GM18507 (cell line): ENCODE measurements at regions not wholly inside any gene's neighbourhood (a gene's known extent, or its start where the extent isn't known, plus 50 kb on each side); places are given as distances from the start of the nearest gene placed in this dataset.
"Not testable (repeated sequence)": the region's sequence is repeated elsewhere in the genome, so short reads cannot be mapped to it uniquely, and the experiment has no call there.

ENCODE experiments used
- DNase-seq: peaks from one replicate; pipeline ENCODE4 v3.0.0; 2011; ENCODE audit warnings: low read depth; ENCODE audit not compliant: insufficient read length; ENCODE audit errors: extremely low spot score
- FAIRE-seq: peaks from 2 replicates; lab custom pipeline; 2011; peaks lifted over from hg19 to GRCh38; lab: Jason Lieb, UNC

DNA sequence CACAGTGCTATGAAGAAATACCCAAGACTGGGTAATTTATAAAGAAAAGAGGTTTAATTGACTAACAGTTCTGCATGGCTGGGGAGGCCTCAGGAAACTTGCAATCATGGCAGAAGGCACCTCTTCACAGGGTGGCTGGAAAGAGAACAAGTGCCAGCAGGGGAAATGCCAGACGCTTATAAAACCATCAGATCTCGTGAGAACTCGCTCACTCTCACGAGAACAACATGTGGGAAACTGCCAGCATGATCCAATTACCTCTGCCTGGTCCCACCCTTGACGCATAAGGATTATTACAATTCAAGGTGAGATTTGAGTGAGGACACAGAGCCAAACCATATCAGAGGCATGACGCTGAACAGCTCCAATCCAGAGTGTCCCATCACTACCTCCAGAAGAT is 73.7 kb upstream of the RPL38 start:
- DNase-seq, FAIRE-seq: not testable (repeated sequence)

DNA sequence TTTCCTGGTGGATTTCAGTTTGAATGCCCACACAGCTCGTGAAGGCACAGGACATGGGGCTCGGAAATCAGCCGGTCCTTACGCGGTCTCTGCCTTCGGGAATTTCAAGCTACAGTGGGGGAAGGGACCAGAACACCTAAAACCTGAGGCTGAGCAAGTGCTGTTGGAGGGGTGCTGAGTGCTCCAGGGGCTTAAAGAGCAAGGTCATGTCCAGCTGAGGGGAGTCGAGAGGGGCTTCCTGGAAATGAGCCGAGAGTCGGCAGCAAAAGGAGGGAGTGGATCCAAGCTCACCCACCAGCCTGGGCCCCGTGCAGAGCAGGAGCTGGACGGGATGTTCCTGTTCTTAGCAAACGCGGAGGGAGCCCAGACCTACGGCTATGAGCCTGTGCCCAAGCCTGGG is 73.2 kb upstream of the RPL38 start:
- FAIRE-seq: no peak

DNA sequence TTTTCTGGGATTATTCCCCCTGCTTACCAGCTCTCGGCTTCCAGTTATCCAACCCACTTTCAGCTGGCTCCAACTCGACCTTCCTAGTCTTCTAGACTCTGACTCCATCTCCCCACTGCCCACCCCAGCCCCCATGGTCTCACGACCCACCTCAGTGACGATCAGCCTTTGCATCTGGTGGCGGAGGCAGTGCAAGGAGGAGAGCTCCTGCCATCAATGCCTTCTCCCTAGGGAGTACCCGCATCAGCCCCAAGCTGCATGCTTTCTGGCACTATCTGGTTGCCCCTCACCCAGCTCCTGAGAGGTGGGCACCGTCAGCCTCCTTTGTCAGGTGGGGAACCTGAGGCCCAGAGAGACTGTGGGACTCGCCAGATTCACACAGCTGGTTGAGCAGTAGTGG is 72.6 kb upstream of the RPL38 start:
- DNase-seq (no peak), FAIRE-seq (no peak)

More for the DNA sequence above, 73.2 kb upstream of the RPL38 start:
- no peak for DNase-seq

DNA sequence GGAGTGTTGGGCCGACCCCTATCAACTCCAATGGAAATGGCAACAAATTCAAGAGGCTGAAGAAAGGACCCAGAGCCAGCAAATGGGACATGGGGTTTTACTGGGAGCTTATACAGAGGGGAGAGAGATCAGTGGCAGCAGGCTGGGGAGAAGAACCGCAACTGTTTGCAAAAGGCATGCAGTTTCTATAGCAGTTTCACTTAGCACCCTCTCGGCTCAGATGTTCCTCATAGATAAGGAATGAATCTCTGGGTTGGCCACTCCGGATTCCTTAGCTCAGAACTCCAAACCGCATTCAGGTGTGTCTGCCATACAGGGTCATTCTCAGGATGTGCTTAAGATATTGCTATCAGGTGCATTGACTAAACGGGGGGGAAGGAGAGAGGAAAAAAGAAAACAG is 71.1 kb upstream of the RPL38 start:
- FAIRE-seq: no peak
- no peak for DNase-seq

DNA sequence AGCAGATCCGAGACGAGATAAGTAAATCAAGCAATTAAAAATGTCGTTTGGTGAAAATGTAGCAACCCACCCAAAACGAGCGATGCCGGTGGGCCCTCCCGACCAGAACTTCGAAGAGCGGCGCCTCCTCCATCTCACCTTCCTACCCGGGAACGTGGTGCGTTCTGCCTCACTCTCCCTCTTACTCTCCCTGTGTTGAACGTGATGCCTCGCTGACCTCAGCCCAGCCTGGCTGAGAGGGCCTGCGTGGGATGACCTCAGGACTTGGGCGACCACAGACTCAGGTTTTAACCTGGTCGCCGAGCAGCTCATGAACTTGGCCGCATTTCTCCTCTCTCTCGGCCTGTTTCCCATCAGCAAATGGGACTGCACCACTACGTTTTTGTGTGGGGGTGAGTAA is 69.7 kb upstream of the RPL38 start:
- no peak for DNase-seq
- FAIRE-seq: no peak

DNA sequence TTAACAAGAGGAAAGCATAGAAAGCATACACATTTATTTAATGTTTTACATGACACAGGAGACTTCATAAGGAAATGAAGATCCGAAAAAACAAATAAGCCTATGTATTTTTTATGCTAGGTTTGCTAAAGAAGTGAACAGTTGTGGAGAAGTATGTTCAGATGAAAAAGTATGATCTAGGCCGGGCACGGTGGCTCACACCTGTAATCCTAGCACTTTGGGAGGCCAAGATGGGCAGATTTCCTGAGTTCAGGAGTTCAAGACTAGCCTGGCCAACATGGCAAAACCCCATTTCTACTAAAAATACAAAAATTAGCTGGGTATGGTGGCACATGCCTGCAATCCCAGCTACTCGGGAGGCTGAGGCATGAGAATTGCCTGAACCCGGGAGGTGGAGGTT is 69.2 kb upstream of the RPL38 start:
- DNase-seq, FAIRE-seq: not testable (repeated sequence)

DNA sequence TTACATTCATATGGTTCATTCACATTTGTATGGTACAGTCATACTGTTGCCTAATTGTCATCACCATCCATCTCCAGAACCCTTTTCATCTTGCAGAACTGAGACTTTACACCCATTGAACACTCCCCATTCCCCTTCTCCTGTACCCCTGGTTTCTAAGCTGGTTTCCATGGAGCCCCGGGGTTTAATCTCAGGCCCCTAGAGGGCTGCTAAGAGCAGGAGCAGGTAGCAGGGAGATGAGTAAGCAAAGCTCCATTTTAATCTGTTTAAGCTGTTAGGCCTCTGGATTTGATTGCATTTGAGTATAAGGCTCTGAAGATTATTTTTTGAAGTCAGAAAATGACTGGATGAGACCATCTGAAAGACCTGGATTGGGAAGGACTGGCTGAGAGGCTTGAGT is 68.5 kb upstream of the RPL38 start:
- no peak for DNase-seq
- FAIRE-seq: no peak

DNA sequence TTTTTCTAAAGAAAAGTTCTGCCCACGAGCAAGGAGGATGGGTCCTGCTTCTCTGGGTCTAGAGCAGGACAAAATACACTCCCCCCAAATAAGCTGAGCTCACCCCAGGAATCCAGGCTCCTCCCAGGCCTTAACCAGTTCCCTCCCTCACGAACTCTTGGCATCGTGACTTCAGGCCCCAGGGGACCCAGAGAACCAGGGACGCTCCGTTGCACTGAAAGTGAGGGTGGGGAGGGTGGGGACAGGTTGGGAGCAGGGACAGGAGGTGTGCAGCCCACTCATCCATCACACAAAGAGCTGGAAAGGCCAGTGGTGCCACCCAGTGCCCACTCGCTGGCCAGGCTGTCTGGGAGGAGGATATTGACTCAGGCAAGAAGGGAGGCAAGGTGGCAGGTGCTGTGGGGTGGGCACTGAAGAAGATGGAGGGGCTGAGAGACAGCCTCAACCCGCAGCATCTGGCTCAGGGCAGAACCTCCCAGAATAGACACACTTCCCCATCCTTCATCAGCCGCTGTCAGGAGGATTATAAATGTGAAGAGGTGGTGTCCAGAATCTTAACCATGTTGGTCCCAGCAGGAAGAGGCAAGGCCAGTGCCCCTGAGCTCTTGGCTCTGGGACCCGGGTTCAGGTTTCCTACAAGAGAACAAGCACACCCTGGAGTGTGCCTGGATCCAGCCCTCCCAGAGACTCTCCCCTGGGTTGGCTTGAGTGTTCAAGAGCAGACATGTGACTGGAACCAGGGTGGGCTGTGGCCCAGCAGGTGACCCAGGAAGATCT is 67.9 kb upstream of the RPL38 start:
- FAIRE-seq (no peak), DNase-seq (no peak)

DNA sequence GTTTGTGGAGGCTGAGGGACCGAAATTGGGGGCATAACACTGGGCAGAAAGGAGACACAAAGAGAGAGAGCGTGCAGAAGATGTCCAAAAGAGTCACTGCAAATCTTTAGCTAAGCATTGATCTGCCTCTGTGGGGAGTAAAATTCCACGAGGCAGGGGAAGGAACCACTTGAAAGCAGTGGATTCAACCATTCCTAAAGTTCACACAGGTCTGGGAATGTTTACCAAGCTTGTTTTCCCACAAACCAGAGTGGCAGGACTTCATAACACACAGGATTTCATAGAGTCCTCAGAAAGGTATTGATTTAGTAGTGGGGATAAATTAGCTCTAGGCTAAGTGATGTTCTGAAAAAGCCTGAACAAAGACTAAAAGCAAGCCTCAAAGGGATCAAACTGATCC is 66.1 kb upstream of the RPL38 start:
- DNase-seq: no peak
- no peak for FAIRE-seq

DNA sequence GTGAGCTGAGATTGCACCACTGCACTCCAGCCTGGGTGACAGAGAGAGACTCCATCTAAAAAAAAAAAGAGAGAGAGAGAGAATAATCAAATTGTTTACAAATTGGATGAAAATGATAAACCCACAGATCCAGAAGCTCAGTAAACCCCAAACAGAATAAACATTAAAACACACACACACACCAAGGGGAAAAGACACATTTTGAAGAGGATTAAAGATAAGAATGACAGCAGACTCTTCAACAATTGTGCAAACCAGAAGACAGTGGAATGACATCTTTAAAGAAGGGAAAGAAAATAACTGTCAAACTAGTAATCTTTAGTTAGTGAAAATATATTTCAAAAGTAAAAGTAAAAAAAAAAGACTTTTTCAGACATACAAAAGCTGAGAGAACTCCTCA is 64.4 kb upstream of the RPL38 start:
- no peak for FAIRE-seq
- no peak for DNase-seq

DNA sequence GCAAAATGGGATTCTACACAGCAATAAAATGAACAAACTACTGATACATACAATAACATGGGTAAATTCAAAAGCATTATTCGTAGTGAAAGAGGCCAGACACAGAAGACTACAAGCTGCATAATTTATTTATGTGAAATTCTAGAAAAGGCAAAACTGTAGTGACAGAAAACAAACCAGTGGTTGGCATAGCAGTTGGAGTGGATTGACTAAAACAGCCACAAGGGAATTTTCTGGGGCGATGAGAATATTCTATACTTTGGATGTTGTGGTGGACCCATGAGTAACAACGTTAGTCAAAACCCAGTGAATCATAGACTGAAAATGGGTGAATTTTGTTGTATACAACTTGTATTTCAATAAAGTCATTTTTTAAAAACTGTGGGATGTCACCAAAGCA is 63.2 kb upstream of the RPL38 start:
- FAIRE-seq (no peak), DNase-seq (no peak)

DNA sequence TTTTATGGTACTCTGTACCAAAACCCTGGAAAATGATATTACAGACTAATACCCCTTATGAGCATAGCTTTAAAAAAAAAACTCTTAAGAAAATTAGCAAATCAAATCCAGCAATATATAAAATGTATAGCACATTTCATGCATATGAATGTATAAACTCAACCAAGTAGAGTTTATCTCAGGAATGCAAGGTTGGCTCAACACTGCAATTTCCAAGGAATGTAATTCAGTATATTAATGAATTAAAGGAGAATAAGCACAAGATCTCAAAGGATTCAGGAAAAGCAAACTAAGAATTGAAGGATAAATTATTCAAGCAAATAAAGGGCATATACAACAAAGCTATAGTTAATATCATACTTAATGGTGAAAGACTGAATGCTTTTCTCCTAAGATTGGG is 61.9 kb upstream of the RPL38 start:
- FAIRE-seq: no peak
- DNase-seq: no peak

DNA sequence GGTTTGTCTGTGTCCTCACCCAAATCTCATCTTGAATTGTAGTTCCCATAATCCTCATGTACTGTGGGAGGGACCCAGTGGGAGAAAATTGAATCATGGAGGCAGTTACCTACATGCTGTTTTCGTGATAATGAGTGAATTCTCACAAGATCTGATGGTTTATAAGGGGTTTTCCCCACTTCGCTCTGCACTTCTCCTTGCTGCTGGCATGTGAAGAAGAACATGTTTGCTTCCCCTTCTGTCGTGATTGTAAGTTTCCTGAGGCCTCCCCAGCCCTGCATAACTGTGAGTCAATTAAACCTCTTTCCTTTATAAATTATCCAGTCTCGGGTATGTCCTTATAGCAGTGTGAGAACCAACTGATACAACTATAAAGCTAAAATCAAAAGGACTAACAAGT is 60.2 kb upstream of the RPL38 start:
- not testable (repeated sequence) for DNase-seq, FAIRE-seq

DNA sequence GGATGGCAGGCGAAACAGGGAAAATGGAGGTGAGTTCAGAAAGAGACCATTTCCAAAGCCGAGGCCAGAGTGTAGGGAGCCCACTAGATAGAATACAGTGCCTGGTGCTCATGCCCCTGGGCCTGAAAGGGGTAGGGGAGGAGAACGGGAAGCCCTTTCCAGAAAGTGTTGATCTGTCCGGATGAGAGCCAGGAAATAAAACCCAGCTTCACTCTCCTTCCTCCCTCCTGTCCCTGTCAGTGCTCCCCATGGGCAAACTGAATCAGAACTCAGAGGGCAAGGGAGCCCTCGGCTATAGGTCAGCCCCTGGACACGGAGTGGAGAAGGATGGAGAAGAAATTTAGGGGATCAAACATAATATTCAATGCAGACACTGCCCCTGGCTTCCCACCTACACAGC is 57.7 kb upstream of the RPL38 start:
- DNase-seq (no peak), FAIRE-seq (no peak)

DNA sequence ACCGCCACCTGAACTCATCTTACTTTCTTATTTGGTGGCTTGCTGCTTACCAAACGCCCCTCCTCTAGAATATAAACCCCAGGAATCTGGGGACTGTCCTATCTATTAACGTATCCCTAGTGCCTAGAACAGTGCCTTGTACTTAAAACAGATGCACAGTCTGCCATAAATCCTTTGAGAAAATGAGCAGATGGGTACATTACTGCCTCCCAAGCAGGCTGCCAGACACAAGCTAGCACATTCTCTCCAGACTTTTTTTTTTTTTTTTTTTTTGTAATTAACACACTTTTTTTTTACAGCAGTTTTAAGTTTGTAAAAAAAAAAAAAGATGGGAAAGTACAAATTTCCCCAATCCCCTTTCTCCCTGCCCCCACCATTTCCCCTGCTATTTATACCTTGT is 57.3 kb upstream of the RPL38 start:
- no peak for FAIRE-seq

DNA sequence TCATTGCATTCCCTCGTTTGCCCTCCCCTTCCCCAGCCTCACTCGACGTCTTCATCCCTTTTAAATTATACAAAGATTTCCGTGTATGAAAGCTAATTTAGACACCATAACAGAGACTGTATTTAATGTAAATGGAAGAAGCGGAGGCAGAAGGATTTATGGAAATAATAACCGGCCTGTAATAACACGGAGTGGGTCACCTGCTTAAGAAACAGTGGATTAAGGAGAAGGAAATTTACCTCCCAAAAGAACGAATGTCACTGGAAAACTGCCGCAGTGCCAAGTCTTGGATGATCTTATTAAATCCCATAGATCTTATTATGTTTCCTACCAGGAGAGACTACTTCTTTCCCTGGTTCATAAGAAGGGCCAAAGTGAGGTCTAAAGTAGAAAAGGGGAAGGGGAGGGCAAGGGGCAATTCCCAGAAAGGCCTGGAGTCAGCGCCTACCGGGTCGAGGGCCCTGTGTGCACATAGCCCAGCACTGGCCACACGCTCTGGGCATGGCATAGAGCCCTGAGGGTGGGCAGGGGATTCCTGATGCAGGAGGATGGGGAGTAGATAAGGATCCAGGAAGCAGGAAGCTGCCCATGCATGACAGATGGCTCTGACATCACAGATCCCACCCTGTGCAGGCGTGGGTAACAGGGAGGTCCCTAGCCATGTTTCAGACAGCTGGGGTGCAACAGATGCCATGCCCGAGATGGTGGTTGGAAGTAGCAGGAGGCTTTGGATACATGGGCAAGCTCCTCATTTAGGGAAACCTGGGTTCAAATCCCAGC is 56.2 kb upstream of the RPL38 start:
- no peak for FAIRE-seq

More for the DNA sequence above, 57.3 kb upstream of the RPL38 start:
- DNase-seq: no peak

DNA sequence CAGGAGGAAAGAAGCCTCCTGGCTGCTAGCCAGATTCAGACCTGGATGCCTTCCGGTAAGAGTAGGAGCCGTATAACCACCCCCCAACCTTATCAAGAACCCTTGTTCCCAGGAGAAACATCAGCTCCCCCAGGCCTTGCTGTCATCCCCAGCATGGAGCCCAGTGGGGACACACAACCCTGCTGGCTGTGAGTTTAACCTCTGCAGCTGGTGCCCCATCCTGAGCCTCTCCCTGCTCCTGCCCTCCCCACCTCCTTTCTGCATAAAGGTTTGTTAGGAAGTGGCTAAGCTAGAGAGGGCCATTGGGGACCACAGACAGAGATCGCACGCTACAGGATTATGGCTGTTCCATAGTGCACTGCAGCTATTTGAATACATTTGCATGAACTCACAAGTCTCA is 55.5 kb upstream of the RPL38 start:
- DNase-seq: no peak
- FAIRE-seq: no peak

More for the DNA sequence above, 56.2 kb upstream of the RPL38 start:
- no peak for DNase-seq

DNA sequence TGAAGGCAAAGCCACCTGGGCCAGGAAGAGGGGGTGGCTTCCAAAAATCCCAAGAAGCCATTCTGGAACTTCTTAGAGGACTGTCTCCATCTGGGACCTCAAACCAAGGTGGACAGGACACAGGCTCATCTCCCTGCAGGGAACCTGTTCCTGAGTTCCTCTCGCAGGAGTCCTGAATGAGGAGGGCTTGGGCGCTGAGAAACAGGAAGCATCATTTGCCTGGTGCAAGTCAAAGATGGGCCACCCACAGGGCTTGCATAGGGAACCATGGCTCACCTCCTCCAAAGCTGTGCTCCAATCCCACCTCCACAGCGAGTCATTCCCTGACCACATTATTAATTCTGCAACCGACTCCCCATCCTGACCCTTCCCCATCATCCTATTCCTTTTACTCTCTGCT is 55.0 kb upstream of the RPL38 start:
- no peak for FAIRE-seq

DNA sequence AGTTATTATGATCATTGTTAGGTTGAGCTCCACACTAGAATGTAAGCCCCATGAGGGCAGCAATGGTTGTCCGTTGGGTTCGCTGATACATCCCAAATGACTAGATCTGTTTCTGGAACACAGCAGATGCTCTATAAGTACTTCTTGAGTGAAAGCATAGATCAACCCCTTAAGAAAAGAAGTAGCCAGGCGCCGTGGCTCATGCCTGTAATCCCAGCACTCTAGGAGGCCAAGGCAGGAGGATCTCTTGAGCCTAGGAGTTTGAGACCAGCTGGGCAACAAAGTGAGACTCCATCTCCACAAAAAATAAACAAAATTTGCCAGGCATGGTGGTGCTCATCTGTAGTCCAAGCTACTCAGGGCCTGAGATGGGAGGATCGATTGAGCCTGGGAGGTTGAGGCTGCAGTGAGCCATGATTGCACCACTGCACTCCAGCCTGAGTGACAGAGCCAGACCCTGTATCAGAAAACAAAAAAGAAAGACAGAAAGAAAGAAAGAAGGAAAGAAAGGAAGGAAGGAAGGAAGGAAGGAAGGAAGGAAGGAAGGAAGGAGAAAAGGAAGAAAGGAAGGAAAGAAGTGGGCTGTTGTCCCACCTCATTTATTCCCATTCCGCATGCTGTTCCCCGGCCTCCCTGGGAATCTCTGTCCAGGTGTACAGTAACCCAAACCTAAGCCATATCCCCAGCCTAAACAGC is 54.4 kb upstream of the RPL38 start:
- no peak for FAIRE-seq
- no peak for DNase-seq

More for the DNA sequence above, 55.0 kb upstream of the RPL38 start:
- DNase-seq: no peak
